ENCODE measurements at regions not wholly inside any gene's neighbourhood (a gene's known extent, or its start where the extent isn't known, plus 50 kb on each side); places are given as distances from the start of the nearest gene placed in this dataset.

- TF ChIP-seq CTCF (conservative IDR thresholded peaks at IDR 0.05; ENCODE audit: low read length) (no peak), EZH2phosphoT487 (IDR thresholded peaks at IDR 0.05; ENCODE audit: borderline replicate concordance, low read depth, low read length) (no peak)
Measured at GRCh38 chr20:60794674-60795073, 457.4 kb upstream of the CDH4 start.

Measured in OCI-LY7 (cell line).